Thyroid gland (tissue), 4 donors: ENCODE measurements at regions not wholly inside any gene's neighbourhood (a gene's known extent, or its start where the extent isn't known, plus 50 kb on each side); places are given as distances from the start of the nearest gene placed in this dataset.

ENCODE experiments used
- DNase-seq, 2 donors: peaks; one replicate each; pipeline ENCODE4 v3.0.0-alpha.2; 2019
- H3K27ac ChIP-seq, 3 donors: fragments of 200-600 bp; sonication (generic); 1 replicate in 2 of 3; 2 replicates in 1 of 3; pipeline ENCODE4 v1.5.1; 2016 to 2019; ENCODE audit warnings: mild to moderate bottlenecking in 1 of 3, moderate library complexity in 1 of 3
- H3K27me3 ChIP-seq: fragments of 200-600 bp; sonication (generic); one replicate; pipeline ENCODE4 v1.5.1; 2019
- H3K36me3 ChIP-seq, 2 donors: fragments of 200-600 bp; sonication (generic); one replicate each; pipeline ENCODE4 v1.5.1; 2016 to 2019
- H3K4me1 ChIP-seq, 2 donors: fragments of 200-600 bp; sonication (generic); one replicate each; pipeline ENCODE4 v1.5.1; 2017 to 2019
- H3K4me3 ChIP-seq, 3 donors: fragments of 200-600 bp; sonication (generic); replicated peaks in 1 of 3; 1 replicate in 2 of 3; 2 replicates in 1 of 3; pipeline ENCODE4 v1.5.1; 2016; ENCODE audit warnings: mild to moderate bottlenecking in 1 of 3
- H3K9me3 ChIP-seq: fragments of 200-600 bp; sonication (generic); one replicate; pipeline ENCODE4 v1.5.1; 2017
- POLR2A ChIP-seq, 2 donors: fragments of 450-650 bp; IDR thresholded peaks; one replicate each; pipeline ENCODE4 v1.6.1; 2017; ENCODE audit warnings: antibody characterized with exemption in 2 of 2, mild to moderate bottlenecking in 2 of 2, moderate library complexity in 1 of 2
- WGBS, 2 donors: methylation state at CpG; one replicate each; pipeline ENCODE4 v1.1.5; 2017; 5-methylcytosine and 5-hydroxymethylcytosine counted together
- intact Hi-C: fragments of 100-400 bp; cut with DNase I; formaldehyde crosslinking; loops from one replicate; pipeline ENCODE4 v1.15.1; 2023
- TF ChIP-seq, protein P1 (sequence below), 6 experiments: fragments of 200-600 bp in 3 of 6; fragments of 450-650 bp in 3 of 6; sonication (generic) in 3 of 6; IDR thresholded peaks; one replicate each; pipeline ENCODE4 v1.5.1; 2016 to 2019; ENCODE audit warnings: antibody characterized with exemption in 6 of 6, mild to moderate bottlenecking in 2 of 6, inconsistent platforms in 1 of 6, moderate library complexity in 1 of 6

- no peaks in the 10 kb centered on the region for H3K36me3 ChIP-seq
- H3K27me3 ChIP-seq = no peaks in the 10 kb centered on the region
- no peak for DNase-seq
- H3K4me3 ChIP-seq = no peak overlapping the region
- no peaks in the 10 kb centered on the region for H3K9me3 ChIP-seq
- intact Hi-C loops = no loop called here
- no peaks in the 10 kb centered on the region for H3K4me1 ChIP-seq
- TF ChIP-seq POLR2A (IDR thresholded peaks at IDR 0.05) = no peak
- TF ChIP-seq, protein P1, sequence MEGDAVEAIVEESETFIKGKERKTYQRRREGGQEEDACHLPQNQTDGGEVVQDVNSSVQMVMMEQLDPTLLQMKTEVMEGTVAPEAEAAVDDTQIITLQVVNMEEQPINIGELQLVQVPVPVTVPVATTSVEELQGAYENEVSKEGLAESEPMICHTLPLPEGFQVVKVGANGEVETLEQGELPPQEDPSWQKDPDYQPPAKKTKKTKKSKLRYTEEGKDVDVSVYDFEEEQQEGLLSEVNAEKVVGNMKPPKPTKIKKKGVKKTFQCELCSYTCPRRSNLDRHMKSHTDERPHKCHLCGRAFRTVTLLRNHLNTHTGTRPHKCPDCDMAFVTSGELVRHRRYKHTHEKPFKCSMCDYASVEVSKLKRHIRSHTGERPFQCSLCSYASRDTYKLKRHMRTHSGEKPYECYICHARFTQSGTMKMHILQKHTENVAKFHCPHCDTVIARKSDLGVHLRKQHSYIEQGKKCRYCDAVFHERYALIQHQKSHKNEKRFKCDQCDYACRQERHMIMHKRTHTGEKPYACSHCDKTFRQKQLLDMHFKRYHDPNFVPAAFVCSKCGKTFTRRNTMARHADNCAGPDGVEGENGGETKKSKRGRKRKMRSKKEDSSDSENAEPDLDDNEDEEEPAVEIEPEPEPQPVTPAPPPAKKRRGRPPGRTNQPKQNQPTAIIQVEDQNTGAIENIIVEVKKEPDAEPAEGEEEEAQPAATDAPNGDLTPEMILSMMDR (IDR thresholded peaks at IDR 0.05) = no peak
- no peak overlapping the region for H3K27ac ChIP-seq
- WGBS, 2 donors = 45 to 47% methylated on average over 6 of the region's 6 CpGs
Measured at GRCh38 chr15:26372706-26373105, 400.2 kb downstream of the GABRB3 start.

GRCh38 chr15:26365077-26365476 lies 407.8 kb downstream of the GABRB3 start:
- intact Hi-C loops = no loop called here
- DNase-seq = no peak
- TF ChIP-seq POLR2A (IDR thresholded peaks at IDR 0.05) = no peak
- TF ChIP-seq, protein P1 (IDR thresholded peaks at IDR 0.05) = no peak
- WGBS, 2 donors = 80 to 84% methylated on average over 4 of the region's 4 CpGs
- Histone ChIP-seq H3K36me3 (no peaks in the 10 kb centered on the region), H3K27me3 (no peaks in the 10 kb centered on the region), H3K27ac (no peak overlapping the region), H3K4me1 (no peaks in the 10 kb centered on the region), H3K9me3 (no peaks in the 10 kb centered on the region), H3K4me3 (no peak overlapping the region)

DNA sequence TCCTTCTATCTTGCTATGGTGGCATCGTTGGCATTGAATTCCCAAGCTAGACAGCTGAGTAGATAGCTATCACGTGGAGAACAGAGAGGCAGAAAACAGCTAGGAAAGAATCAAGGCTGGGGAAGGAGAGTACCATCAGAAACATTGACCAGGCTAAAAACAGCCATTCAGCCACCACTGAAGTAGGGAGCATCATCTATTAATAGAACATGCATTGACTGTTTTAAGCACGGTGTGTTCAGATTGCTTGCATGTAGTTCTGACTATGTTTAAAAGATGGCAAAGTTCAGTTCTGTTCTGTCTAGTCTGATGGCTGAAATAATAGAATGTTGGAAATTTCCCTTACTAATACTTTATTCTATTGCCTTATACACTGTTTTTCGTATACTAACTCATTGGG lies 413.0 kb downstream of the GABRB3 start:
- intact Hi-C loops = no loop called here
- 80 to 82% methylated on average over 4 of the region's 4 CpGs for WGBS, 2 donors
- Histone ChIP-seq H3K4me1 (no peaks in the 10 kb centered on the region), H3K4me3 (no peak overlapping the region), H3K27ac (no peak overlapping the region), H3K36me3 (no peaks in the 10 kb centered on the region), H3K27me3 (no peaks in the 10 kb centered on the region), H3K9me3 (no peaks in the 10 kb centered on the region)
- no peak for TF ChIP-seq POLR2A (IDR thresholded peaks at IDR 0.05)
- TF ChIP-seq, protein P1 (IDR thresholded peaks at IDR 0.05) = no peak
- DNase-seq = no peak

DNA sequence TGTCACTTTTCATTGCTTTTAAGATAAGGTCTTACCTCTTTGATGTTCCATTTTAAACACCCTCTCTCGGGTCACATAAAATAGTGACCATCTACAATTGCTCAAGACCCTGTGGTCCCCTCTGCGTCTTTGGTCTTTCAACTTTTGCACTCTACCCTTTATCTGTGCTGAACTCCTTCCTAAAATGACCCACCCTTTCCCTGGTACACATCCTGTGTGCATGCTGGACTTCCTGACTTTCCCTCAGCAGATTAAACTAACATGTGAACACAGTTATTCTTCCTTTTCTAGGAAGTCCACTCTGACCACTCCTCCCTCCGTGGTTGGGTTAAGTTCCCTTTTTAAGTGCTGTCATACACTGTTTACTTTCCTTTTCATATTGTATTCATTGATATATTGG lies 414.2 kb downstream of the GABRB3 start:
- H3K9me3 ChIP-seq = no peaks in the 10 kb centered on the region
- WGBS, 2 donors = 53 to 65% methylated on average over 3 of the region's 3 CpGs
- no peak for TF ChIP-seq POLR2A (IDR thresholded peaks at IDR 0.05)
- TF ChIP-seq, protein P1 (IDR thresholded peaks at IDR 0.05) = no peak
- H3K27ac ChIP-seq = no peak overlapping the region
- no peak for DNase-seq
- no peaks in the 10 kb centered on the region for H3K4me1 ChIP-seq
- H3K36me3 ChIP-seq = no peaks in the 10 kb centered on the region
- intact Hi-C loops = no loop called here
- no peak overlapping the region for H3K4me3 ChIP-seq
- no peaks in the 10 kb centered on the region for H3K27me3 ChIP-seq

DNA sequence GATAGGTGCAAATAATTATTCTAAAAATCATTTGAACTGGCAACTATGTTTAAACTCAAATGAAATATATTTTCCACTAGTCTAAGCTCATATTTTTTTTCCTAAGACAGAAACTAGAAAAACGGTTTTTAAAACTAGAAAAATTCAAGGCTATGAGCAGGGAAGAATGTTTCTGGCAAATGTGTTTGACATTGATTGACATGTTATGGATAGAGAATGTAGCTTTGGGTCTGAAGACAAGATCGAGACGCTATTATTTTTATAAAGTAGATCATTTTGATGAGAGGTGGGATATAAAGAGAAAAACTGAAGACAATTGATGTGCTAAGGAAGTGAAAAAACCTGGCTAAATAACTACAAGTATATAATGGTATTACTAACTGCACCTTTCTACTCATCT lies 415.2 kb downstream of the GABRB3 start:
- Histone ChIP-seq H3K27me3 (no peaks in the 10 kb centered on the region), H3K36me3 (no peaks in the 10 kb centered on the region), H3K4me1 (no peaks in the 10 kb centered on the region), H3K9me3 (no peaks in the 10 kb centered on the region), H3K4me3 (no peak overlapping the region), H3K27ac (no peak overlapping the region)
- TF ChIP-seq POLR2A (IDR thresholded peaks at IDR 0.05) = no peak
- TF ChIP-seq, protein P1 (IDR thresholded peaks at IDR 0.05) = no peak
- no peak for DNase-seq
- WGBS, 2 donors = 76% methylated on average over 3 of the region's 3 CpGs
- intact Hi-C loops = no loop called here
